WERI-Rb-1 (cell line): ENCODE measurements at regions not wholly inside any gene's neighbourhood (a gene's known extent, or its start where the extent isn't known, plus 50 kb on each side); places are given as distances from the start of the nearest gene placed in this dataset.

ENCODE experiments used
- DNase-seq: peaks from one replicate; pipeline ENCODE4 v3.0.0-alpha.2; 2020
- H3K27ac ChIP-seq: fragments of 250-450 bp; sonication (Bioruptor Pico); 2 replicates; pipeline ENCODE4 v1.5.1; 2020; ENCODE audit warnings: mild to moderate bottlenecking, moderate library complexity
- H3K27me3 ChIP-seq: fragments of 250-450 bp; sonication (Bioruptor Pico); 2 replicates; pipeline ENCODE4 v1.5.1; 2021; ENCODE audit warnings: mild to moderate bottlenecking, low read depth, moderate library complexity; ENCODE audit not compliant: insufficient read depth, severe bottlenecking
- H3K36me3 ChIP-seq: fragments of 250-450 bp; sonication (Bioruptor Pico); 2 replicates; pipeline ENCODE4 v1.5.1; 2020; ENCODE audit warnings: mild to moderate bottlenecking, moderate library complexity
- H3K4me3 ChIP-seq: 2 replicates; pipeline ENCODE4 v1.5.1; 2011; ENCODE audit warnings: low read depth, mild to moderate bottlenecking, control low read depth, low read length
- H3K9me3 ChIP-seq: fragments of 250-450 bp; sonication (Bioruptor Pico); 2 replicates; pipeline ENCODE4 v1.5.1; 2021; ENCODE audit warnings: mild to moderate bottlenecking, moderate library complexity; ENCODE audit not compliant: severe bottlenecking
- CTCF ChIP-seq: IDR thresholded peaks from 2 replicates; pipeline ENCODE4 v1.5.1; 2011; ENCODE audit warnings: low read depth, mild to moderate bottlenecking, control low read depth, inconsistent platforms, low read length

GRCh38 chr2:6728156-6728555, 137.6 kb downstream of the CMPK2 start:
- Histone ChIP-seq H3K4me3 (no peak overlapping the region), H3K9me3 (no peaks in the 10 kb centered on the region), H3K27me3 (no peaks in the 10 kb centered on the region), H3K27ac (no peak overlapping the region), H3K36me3 (no peaks in the 10 kb centered on the region)
- no peak for TF ChIP-seq CTCF
- DNase-seq, result no peak

GRCh38 chr2:6730003-6730402, 135.7 kb downstream of the CMPK2 start:
- TF ChIP-seq CTCF, result no peak
- H3K4me3 ChIP-seq, result no peak overlapping the region
- no peaks in the 10 kb centered on the region for H3K27me3 ChIP-seq
- H3K9me3 ChIP-seq, result no peaks in the 10 kb centered on the region
- no peak for DNase-seq
- no peak overlapping the region for H3K27ac ChIP-seq
- H3K36me3 ChIP-seq, result no peaks in the 10 kb centered on the region

- Histone ChIP-seq H3K27ac (no peak overlapping the region), H3K4me3 (no peak overlapping the region), H3K9me3 (no peaks in the 10 kb centered on the region), H3K36me3 (no peaks in the 10 kb centered on the region), H3K27me3 (no peaks in the 10 kb centered on the region)
- DNase-seq, result no peak
- no peak for TF ChIP-seq CTCF
These were observed 134.8 kb downstream of the CMPK2 start for GRCh38 chr2:6730649-6731532.

- no peak overlapping the region for H3K27ac ChIP-seq
- H3K9me3 ChIP-seq, result no peaks in the 10 kb centered on the region
- no peak overlapping the region for H3K4me3 ChIP-seq
- no peak for TF ChIP-seq CTCF
- no peaks in the 10 kb centered on the region for H3K27me3 ChIP-seq
- H3K36me3 ChIP-seq, result no peaks in the 10 kb centered on the region
- no peak for DNase-seq
These were observed 126.2 kb downstream of the CMPK2 start for GRCh38 chr2:6739547-6739946.

- no peak for TF ChIP-seq CTCF
- no peak for DNase-seq
These were observed 124.5 kb downstream of the CMPK2 start for GRCh38 chr2:6741229-6741628.

GRCh38 chr2:6744038-6744437, 121.7 kb downstream of the CMPK2 start:
- Histone ChIP-seq H3K36me3 (no peaks in the 10 kb centered on the region), H3K27ac (no peak overlapping the region), H3K9me3 (no peaks in the 10 kb centered on the region), H3K4me3 (no peak overlapping the region), H3K27me3 (no peaks in the 10 kb centered on the region)
- DNase-seq, result no peak
- no peak for TF ChIP-seq CTCF

More at GRCh38 chr2:6741229-6741628, 124.5 kb downstream of the CMPK2 start:
- Histone ChIP-seq H3K27ac (no peak overlapping the region), H3K27me3 (no peaks in the 10 kb centered on the region), H3K9me3 (no peaks in the 10 kb centered on the region), H3K4me3 (no peak overlapping the region), H3K36me3 (no peaks in the 10 kb centered on the region)
